Transverse colon (tissue), 3 donors: ENCODE measurements at regions not wholly inside any gene's neighbourhood (a gene's known extent, or its start where the extent isn't known, plus 50 kb on each side); places are given as distances from the start of the nearest gene placed in this dataset.

ENCODE experiments used
- CTCF ChIP-seq, 5 experiments: fragments of 200-600 bp in 3 of 5; fragments of 450-650 bp in 2 of 5; sonication (generic) in 3 of 5; IDR thresholded peaks; 1 replicate in 2 of 5; 2 replicates in 3 of 5; pipeline ENCODE4 v1.5.1; 2016 to 2017; ENCODE audit warnings: antibody characterized with exemption in 5 of 5, inconsistent platforms in 3 of 5, mild to moderate bottlenecking in 2 of 5, moderate library complexity in 1 of 5
- POLR2A ChIP-seq: fragments of 450-650 bp; IDR thresholded peaks from one replicate; pipeline ENCODE4 v1.6.1; 2016; ENCODE audit warnings: antibody characterized with exemption, mild to moderate bottlenecking, moderate library complexity

- TF ChIP-seq CTCF (IDR thresholded peaks at IDR 0.05) (no peak), POLR2A (no peak)
These were observed 561.7 kb downstream of the GATA3 start for GRCh38 chr10:8616166-8616565.
